GM19452 (cell line): ENCODE measurements at regions not wholly inside any gene's neighbourhood (a gene's known extent, or its start where the extent isn't known, plus 50 kb on each side); places are given as distances from the start of the nearest gene placed in this dataset.

Experiments
- ATAC-seq: cut with Tn5 transposase; IDR thresholded peaks from one replicate; pipeline ENCODE4 v1.9.1; 2021; ENCODE audit not compliant: unreplicated experiment

DNA sequence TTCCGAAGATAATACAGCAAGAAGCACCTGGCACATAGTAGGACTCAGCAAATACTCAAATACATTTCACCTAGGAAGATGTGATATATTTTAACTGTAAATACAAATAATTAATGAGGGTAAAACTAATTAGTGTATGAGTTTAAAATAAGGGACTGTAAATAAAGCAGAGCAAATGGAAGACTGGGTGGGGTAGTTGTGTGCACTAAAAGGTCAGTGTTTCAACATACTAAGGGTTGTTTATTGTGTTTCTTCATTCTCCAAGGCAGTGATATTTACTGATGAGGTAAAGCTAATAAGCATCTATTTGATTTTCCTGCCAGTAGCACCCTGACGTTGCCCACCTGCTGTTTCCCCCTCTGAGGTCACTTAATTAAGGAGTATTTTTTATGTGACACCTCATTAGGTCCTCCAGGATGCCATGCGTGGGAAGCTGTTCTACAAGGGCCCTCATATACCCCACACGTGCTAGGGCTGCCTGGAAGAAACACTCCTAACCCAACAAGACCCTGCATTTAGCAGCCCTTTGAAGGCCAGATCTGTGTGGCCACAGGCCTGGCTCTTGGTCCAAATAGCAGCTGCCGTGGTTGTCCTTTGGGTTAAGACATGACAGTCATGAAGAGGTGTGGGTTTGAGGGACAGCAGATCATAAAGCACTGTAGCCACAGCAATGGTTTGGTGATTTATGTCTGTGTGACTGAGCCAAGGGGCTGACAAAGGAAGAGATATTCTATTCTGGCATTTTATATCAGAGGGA lies 97.5 kb upstream of the RPS23 start:
- ATAC-seq: no peak

DNA sequence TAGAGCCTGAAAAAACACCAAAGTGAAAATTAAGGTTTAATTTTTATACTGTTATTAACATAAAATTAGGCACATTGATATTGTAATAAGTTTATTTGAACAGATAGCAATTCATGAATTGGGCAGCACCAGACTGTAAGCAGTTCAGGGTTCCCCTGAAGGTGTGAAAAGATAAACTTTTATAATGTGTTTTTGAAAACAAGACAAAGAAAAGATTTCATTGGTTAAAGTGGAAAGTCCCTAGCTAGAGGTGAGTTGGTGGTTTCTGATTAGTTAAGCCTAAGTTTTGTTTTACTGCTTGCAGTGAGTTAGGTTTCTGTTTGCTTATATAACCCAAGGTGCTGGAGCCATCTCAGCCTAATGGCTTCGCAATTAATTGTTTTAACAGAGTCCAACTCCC lies 96.5 kb upstream of the RPS23 start:
- ATAC-seq: no peak

DNA sequence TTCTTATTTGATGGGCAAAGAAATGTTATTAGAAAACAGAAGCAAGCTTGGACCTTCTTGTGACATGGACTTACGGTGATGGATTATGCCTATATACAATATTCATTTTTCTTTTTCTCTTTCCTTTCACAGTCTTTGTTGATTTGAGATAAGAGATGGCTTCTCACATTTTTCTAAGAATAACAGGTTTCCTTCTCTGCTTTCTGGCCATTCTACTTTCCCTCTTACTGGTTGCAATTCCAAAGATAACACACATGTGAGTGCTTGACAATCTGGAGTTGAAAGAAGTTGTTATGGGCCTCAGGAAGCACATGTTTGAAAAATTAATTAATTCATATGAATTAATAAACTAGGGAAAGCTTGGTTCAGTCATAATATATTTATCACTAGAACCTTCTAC lies 89.8 kb upstream of the RPS23 start:
- no peak for ATAC-seq

DNA sequence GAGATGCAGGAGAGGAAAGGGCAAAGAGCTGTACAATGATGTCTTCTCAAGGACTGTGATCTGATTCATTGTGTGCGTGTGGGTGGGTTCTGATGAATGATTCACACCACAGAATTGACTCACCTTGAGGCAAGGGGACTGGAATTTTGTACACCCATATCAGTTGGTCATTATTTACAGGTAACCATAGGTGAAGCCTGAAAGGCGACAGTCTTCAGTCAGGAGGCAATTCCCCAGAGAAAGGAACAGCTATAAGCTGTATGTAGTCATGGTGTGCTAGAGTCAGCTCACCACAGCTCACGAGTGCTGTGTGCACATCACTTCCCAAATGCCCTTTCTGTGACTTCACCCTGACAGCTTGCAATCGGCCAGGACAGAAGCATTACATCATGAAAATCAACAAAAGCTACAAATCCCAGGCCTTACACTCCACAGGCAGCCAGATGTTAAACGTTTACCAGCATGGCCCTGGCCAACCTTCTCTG lies 87.6 kb upstream of the RPS23 start:
- no peak for ATAC-seq

DNA sequence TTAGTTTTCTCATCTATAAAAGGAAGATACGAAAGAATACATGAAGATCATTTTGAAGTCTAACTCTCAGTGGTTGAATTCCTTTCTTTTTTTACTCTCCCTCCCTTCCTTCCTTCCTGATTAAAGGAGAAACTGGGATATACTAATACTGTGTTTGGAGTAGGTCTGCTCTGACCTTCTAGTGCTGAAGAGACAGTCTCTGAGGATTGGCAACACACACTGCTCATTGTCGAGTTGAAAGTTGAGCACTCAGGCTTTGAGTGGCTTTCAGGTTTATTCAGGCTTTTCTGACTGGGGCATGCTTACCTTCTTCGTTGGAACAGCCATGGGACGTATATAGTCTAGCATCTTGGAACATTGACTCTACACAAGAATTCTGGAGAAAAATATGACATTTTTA lies 86.9 kb upstream of the RPS23 start:
- ATAC-seq: no peak

DNA sequence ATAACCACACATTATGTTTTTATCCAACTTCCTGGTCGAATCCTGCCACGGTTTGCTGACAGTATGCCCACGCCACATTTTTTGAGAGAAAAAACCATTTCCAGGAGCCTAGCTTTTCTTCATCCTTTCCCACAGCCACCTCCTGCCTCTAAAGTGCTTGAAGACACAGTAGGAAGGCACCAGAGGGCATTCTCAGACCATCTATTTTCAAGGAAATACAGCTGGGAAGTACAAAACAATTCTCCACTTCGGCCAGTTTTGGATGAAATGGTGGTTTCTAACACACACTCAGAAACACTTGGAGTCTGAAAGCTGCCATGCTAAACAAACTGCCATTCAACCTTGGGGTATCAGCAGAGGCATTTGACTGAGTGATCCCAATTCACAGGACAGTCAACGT lies 86.3 kb upstream of the RPS23 start:
- no peak for ATAC-seq

DNA sequence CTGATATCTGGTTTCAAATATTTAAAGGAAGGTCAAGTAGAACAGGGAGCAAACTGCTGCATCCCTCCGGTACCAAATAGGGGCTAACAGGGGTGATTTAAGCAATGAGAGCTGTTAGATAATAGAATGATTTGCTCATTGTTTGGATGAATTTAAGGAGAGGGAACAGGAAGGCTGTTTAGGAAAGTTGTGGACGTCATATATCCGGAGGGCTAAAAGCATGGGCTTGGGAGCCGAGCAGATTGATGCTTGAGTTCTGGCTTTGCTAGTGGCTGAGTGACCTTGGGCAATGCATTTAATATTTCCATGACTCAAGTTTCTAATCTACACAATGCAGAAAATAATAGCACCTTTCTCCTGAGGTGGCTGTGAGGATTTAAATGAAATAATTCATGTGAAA lies 85.4 kb upstream of the RPS23 start:
- ATAC-seq: no peak

DNA sequence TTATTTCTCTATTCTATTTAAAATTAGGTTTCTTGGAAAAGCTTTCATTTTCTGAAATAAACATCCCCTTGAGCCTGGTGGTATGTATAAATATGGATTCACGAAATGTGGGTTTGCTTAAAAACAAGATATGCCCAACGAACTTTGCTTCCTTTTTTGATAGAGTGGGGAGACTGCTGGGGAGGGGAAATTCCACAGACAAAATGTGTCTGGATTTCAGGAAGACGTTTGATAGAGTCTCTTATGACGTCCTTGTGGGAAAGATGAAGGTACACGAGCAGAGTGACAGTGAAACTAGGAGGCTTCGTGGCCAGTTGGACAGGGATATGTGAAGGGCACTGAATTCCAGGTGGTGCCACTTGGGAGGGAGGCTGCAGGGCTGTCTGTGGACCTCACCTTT lies 84.5 kb upstream of the RPS23 start:
- no peak for ATAC-seq

DNA sequence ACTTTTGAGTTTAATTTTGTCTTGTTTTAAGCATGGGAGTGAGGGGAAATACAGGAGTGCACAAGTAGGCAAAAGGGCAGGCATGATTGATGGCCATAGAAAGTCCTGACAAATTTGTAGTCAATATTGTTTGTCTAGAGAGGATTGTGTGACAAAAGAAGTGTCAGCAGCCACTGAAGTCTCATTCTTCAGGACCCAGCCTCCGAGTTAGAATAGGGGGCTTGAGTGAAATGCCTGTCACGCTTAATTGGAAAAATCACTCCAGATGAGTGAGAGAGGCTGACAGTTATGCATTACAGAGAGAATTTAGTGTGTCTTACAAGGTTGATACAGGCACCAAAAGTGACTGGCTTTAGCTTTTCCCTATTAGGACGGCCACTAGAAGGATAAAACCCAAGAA lies 81.9 kb upstream of the RPS23 start:
- no peak for ATAC-seq

DNA sequence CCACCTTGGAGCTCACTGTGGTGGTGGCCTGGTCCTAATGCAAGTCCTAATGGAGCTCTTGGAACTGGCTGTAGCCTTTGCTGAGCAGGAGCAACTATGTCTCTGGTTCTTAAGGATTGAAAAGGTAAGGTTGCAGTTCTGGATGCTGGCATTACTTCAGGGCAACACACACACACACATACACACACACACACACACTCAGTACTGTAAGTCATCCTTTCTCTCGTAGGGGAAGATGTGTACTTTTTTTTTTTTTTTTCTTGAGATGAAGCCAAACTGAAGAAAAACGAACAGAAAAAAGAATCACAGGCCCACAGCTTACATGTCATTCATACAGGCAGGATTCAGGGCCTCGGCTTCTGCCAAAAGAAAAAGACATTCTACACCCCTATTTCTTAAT lies 81.1 kb upstream of the RPS23 start:
- ATAC-seq: no peak

DNA sequence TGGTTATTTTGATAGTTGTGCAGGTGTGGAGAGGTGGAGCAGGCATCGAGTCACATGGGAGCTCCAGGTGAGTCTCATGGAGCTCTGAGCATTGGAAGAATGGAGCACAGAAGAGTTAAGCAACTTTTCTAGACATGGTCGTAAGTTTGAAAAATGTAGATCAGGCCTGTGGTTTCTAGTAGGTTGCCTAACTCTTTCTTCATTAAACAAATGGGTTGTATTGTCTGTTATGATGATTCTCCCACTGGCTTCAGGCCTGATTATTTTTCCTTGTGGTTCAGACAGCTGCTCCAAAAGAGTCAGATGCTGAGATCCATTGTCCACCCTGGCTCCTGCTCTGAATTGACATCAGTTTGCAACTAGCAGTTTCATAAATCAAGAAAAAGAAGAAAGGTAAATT lies 80.3 kb upstream of the RPS23 start:
- no peak for ATAC-seq

DNA sequence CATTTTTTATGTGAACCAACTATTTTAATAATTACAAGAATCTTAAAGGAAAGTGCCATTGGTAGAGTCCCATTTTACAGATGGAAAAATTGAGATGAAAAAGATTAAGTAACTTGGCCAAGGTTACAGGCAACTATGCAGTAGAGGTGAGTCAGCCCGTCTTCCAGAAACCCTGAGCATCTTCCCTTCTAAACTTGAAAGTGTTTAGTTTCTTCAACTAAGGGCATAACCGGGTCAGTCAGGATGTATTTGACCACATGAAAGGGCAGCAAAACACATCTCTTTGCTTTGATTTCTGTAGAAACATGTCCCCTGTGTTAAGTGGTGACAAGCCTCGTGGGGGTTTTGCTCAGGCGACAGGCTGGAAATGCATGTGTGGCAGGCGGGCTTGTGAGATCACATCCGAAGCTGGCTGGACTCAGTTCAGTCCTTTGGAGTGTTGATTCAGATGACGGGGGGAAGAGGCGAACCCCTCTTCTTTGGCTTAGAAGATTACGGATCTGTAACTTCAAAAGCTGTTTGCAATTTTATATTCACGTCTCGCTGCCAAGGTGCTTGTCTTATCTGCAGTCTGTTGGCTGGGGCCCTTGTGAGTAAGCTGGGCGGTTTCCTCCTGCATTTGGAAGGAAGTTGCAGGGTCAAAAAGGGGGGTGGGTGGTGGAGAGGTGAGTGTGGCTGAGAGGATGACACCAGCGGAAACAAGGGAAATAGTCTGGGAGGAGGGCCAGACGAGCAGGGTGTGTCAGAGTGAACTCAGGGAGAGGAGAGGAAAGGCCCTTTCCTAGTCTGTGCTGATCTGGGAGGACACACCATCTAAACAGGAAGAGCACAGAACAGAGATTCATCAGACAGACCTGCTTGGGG lies 78.9 kb upstream of the RPS23 start:
- peak; percentile 60 for ATAC-seq

DNA sequence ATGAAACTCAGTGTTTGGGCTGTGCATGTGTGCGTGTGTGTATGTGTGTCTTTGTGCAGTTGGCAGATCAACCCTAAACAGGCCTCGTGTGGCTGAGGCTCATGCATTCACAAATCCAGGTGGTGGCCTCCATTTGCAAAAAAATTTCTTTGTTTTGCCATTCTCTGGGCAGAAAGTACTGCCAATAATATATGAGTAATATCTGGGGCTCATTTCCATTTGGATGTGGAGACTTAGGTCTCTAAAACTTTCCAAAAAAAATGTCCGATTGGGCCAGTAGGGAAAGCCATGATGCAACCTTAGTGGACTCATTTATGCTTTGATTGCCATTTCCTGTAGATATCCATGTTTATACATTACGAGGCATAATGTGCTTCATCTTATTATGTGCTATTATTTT lies 77.9 kb upstream of the RPS23 start:
- ATAC-seq: no peak

DNA sequence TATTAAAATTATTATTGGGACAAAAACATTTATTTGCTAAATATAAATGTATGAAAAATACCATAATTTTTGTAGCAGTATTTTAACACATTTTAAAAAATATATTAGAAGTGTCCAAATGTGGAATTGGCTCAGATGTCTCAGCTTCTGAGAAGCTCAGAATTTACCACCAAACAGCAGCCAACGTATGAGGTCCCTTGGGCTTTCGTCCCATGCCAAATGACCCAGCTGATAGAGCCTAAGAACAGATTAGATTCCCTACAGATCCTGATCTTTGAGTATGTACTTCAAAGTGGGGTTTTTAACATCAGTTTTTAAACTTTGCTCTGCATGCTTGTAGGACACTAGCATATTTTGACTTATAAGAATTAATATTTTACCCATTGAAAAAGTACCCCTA lies 77.3 kb upstream of the RPS23 start:
- ATAC-seq: no peak

DNA sequence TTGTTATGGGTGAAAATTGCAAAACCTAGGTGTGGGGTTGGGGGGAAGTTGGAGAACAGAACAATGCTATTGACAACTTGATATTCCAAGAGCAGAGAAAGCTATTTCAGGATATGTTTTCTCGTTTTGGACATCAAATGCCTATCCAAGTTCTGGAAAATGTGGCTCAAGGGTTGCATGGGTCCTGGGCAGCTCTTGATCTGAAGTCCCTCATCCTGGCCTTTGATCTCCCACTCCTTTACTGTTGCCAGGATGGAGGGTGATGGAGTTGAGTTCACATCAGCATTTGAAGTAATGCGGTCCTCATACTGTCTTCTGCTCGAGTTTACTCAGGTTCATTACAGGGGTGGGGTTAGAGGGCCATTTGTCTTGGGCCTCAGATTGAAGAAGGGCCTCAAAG lies 76.9 kb upstream of the RPS23 start:
- ATAC-seq: no peak

DNA sequence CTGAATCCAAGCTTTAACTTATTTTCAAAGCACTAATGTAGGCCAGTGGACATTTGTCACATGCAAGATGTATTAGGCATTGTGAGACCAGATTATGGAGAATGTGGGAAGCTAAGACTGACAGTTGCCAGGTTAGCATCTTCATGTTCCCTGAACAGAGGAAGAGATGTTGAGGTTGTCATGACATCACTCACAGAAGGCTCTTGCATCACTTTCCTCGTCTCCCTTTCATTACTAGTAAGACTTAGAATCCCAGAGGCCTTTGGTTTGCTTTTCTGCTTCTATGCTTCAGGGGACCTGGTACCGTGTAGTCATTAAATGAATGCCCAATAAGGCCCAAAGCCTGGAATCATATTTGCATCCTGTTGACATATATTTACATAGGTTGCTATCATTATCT lies 76.4 kb upstream of the RPS23 start:
- ATAC-seq: no peak

DNA sequence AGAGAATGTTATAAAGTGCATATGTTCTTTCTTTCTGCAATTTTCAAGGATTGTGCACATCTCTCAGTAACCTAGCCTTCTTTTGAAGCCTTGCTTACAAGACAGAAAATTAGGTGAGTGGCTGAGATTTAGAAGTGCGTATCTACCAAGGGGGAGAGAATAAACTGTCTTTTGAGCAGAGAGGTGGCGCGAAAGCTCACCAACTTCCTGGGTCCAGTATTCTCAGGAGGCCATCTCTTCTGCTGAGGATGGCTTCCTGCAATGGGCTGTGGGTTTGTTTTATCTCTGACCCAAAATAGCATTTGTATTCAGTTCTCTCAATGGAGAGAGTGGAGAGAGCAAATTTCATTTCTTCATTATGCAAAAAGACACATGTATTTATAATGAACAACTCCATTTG lies 75.4 kb upstream of the RPS23 start:
- no peak for ATAC-seq

DNA sequence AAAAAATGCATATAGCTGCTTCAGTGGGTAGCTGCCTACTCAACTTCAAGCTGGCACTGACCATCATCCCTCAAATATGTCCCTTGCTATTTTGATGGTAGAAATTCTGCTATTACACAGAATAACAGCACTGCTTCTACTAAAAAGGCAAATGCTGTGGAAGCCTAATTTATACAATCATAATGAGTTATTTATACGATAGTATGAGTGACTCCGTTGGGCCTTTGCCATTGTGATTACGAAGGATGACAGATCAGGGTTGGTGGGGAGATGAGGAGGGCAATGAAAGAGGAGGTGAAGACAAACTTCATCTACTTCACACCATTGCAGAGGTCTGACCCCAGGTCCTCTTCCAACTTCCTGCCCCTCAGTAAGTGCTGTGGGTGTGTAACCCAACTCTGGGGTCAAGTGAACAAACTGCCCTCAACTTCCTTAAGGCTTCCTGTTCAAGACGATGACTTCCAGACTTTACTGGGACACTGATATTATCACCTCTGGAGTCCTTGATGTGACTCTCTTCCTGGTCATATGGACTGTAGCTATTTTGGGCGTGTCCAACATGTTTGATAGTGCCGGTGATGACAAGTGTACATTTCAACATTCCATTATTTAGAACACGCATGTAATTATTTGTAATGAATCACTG lies 74.1 kb upstream of the RPS23 start:
- ATAC-seq: no peak

DNA sequence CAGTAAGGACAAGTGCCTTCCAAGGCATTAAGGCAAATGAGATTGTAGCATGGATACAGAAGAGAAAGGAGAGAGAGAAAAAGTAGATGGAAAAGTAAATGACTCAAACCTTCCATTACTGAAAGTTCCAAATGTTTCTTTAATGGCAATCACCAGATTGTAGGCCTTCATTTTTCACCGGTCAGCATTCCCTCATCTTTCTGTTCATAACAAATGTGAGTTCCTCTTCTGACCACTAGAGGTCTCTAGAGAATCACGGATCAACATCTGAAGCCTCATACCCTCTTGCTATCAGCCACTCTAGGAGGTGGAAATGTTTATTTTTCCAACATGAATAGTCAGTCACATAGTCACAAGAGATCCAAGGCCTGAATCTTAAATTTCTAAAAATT lies 73.6 kb upstream of the RPS23 start:
- peak; percentile 92 for ATAC-seq

DNA sequence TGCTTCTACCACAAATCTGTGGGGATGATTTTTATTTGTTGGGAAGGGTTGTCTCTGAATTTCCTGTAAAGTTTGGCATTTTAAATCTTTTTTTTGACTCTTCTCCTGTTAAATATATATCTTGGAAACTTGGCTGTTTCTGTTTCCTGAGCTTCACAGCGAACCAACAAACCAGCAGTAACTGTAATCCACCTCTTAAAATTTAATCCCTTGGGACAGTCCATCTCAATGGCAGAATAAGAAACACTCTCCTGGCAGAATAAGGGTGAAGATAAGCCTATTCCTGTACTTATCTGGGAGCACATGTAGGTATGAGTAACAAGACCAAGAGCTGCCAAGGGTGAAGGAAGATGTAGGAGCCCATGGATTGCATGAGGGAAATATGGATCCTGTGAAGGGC lies 73.1 kb upstream of the RPS23 start:
- no peak for ATAC-seq

DNA sequence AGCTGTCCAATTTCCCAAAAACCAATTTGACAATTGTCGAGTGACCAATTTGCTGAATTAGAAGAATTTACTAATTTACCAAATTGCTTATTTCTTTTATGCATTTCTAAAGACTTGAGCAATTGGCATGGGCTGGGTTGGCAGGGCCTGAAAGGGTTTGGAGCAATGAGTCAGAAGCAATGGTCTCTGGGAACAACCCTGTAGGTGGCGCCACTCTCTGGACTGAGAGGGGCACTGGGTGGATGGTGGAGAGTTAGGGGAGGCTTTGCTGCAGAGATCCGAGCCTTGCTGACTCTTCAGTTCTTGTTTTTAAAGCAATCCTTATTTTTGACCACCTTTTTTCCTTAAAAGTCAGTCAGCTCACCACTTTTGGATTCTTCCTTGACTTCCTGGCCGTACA lies 71.5 kb upstream of the RPS23 start:
- ATAC-seq: no peak
